ENCODE measurements at regions not wholly inside any gene's neighbourhood (a gene's known extent, or its start where the extent isn't known, plus 50 kb on each side); places are given as distances from the start of the nearest gene placed in this dataset.

DNA sequence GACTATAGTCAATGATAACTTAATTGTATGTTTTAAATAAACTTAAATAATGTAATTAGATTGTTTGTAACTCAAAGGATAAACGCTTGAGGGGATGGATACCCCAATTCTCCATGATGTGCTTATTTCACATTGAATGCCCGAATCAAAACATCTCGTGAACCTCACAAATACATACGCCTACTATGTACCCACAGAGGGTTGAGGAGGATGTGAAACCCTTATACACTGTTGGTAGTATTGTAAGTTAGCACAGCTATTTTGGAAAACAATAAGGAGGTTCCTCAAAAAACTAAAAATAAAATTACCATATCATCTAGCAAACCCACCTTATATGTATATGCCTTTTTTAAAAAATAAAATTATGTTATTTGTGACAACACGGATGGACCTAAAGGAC, 198.6 kb downstream of the MRPL39 start:
- dilution Hi-C loops (cut with MboI; ENCODE audit: extremely low pct_ligation_motif_present, low sequenced_read_pairs) = no loop called here

DNA sequence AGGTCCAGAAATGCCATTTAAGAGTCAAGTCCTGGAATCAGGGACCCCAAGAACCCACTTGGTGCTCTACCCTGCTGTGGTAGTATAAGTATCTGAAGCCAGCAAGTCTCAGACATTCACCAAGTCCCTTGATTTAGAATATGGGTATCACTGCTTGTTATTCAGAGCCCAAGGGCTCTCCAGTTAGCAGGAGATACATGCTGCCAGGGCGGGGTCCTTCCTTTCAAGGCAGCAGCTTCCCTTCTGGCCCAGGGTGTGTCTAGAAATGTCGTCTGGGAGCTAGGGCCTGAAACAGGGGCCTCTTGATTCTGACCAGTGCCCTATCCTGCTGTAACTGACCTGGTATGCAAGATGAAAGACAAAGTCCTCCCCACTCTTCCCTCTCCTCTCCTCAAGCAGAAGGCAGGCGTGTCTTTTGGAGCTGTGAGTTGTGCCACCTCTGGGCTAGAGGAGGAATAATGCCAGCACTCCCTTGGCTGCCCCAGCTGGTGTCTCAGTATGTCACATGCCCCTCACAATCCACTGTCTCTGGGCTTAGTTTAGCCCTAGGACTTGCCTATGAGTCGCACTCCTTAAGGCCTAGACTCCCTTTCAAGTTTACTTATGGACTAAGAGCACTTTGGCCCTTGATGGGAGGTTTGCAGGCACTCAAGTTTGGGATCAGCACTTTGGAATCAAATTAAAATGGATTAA, 200.2 kb downstream of the MRPL39 start:
- H3K79me2 ChIP-seq (ENCODE audit: control insufficient read depth, insufficient read depth, low read length) = no peaks in the 10 kb centered on the region
- no peak for TF ChIP-seq POLR2A (IDR thresholded peaks at IDR 0.05; ENCODE audit: low read depth, low read length)
- TF ChIP-seq POLR2AphosphoS5 (IDR thresholded peaks at IDR 0.05; ENCODE audit: insufficient read depth, low read depth, low read length) = no peak
- TF ChIP-seq, protein P1, sequence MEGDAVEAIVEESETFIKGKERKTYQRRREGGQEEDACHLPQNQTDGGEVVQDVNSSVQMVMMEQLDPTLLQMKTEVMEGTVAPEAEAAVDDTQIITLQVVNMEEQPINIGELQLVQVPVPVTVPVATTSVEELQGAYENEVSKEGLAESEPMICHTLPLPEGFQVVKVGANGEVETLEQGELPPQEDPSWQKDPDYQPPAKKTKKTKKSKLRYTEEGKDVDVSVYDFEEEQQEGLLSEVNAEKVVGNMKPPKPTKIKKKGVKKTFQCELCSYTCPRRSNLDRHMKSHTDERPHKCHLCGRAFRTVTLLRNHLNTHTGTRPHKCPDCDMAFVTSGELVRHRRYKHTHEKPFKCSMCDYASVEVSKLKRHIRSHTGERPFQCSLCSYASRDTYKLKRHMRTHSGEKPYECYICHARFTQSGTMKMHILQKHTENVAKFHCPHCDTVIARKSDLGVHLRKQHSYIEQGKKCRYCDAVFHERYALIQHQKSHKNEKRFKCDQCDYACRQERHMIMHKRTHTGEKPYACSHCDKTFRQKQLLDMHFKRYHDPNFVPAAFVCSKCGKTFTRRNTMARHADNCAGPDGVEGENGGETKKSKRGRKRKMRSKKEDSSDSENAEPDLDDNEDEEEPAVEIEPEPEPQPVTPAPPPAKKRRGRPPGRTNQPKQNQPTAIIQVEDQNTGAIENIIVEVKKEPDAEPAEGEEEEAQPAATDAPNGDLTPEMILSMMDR (IDR thresholded peaks at IDR 0.05; ENCODE audit: extremely low read depth in 1 of 2, insufficient read depth in 1 of 2, low read depth in 1 of 2, low read length in 2 of 2) = no peak
- no peak for TF ChIP-seq EZH2 (IDR thresholded peaks at IDR 0.05; ENCODE audit: borderline replicate concordance, low read depth, low read length, severe bottlenecking)
- TF ChIP-seq FOS (IDR thresholded peaks at IDR 0.05; ENCODE audit: borderline replicate concordance, insufficient read depth, low read length) = no peak
- no peak for TF ChIP-seq GATA2 (IDR thresholded peaks at IDR 0.05; ENCODE audit: insufficient read depth, insufficient read length, low read depth, low read length)
- TF ChIP-seq MYC (IDR thresholded peaks at IDR 0.05; ENCODE audit: low read depth, low read length) = no peak
- TF ChIP-seq, protein P2, sequence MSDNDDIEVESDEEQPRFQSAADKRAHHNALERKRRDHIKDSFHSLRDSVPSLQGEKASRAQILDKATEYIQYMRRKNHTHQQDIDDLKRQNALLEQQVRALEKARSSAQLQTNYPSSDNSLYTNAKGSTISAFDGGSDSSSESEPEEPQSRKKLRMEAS (IDR thresholded peaks at IDR 0.05; ENCODE audit: insufficient read depth, insufficient read length) = no peak
- no peak for TF ChIP-seq JUN (IDR thresholded peaks at IDR 0.05; ENCODE audit: borderline replicate concordance, insufficient read depth, insufficient read length, low read depth)
- ChIA-PET POLR2A (no interaction called here), CTCF (no interaction called here)
- H3K27ac ChIP-seq (ENCODE audit: insufficient read depth, low read depth, low read length) = no peak overlapping the region
- no peaks in the 10 kb centered on the region for H3K4me1 ChIP-seq (ENCODE audit: control insufficient read depth, extremely low read depth, insufficient read depth, low read length)
- DNase-seq (ENCODE audit: low read depth, low spot score) (no peak), FAIRE-seq (no peak)
- intact Hi-C loops (cut with micrococcal nuclease) = no loop called here
- H3K9ac ChIP-seq (replicated peaks; ENCODE audit: extremely low read depth, insufficient read depth, low read length) = no peak overlapping the region
- no peaks in the 10 kb centered on the region for H3K36me3 ChIP-seq (ENCODE audit: control insufficient read depth in 2 of 2, extremely low read depth in 1 of 2, insufficient read depth in 2 of 2, low read length in 2 of 2)
- no peak overlapping the region for H2AFZ ChIP-seq (ENCODE audit: low read depth, low read length)
- no TSS peak for BruUV-seq (replicated peaks)
- H3K27me3 ChIP-seq (ENCODE audit: control insufficient read depth in 2 of 2, insufficient read depth in 2 of 2, low read length in 2 of 2) = no peaks in the 10 kb centered on the region
- H4K20me1 ChIP-seq (replicated peaks; ENCODE audit: control insufficient read depth, extremely low read depth, insufficient read depth, low read length) = no peaks in the 10 kb centered on the region
- no peak overlapping the region for H3K4me3 ChIP-seq (replicated peaks in 1 of 3; ENCODE audit: insufficient read depth in 1 of 3, low read depth in 1 of 3, low read length in 3 of 3)
- H3K9me1 ChIP-seq (replicated peaks; ENCODE audit: control insufficient read depth, extremely low read depth, insufficient read depth, low read length) = no peaks in the 10 kb centered on the region
- H3K4me2 ChIP-seq (ENCODE audit: insufficient read depth, low read length) = no peak overlapping the region
- H3K9me3 ChIP-seq (replicated peaks; ENCODE audit: control insufficient read depth, insufficient read depth, low read length) = no peaks in the 10 kb centered on the region
- dilution Hi-C loops (cut with MboI; ENCODE audit: extremely low pct_ligation_motif_present, low sequenced_read_pairs) = no loop called here

More for the DNA sequence above, 198.6 kb downstream of the MRPL39 start:
- H4K20me1 ChIP-seq (replicated peaks; ENCODE audit: control insufficient read depth, extremely low read depth, insufficient read depth, low read length) = no peaks in the 10 kb centered on the region
- H3K79me2 ChIP-seq (ENCODE audit: control insufficient read depth, insufficient read depth, low read length) = no peaks in the 10 kb centered on the region
- DNase-seq (ENCODE audit: low read depth, low spot score) (no peak), FAIRE-seq (no peak)
- no peak overlapping the region for H3K9ac ChIP-seq (replicated peaks; ENCODE audit: extremely low read depth, insufficient read depth, low read length)
- no TSS peak for BruUV-seq (replicated peaks)
- H2AFZ ChIP-seq (ENCODE audit: low read depth, low read length) = no peak overlapping the region
- H3K9me3 ChIP-seq (replicated peaks; ENCODE audit: control insufficient read depth, insufficient read depth, low read length) = no peaks in the 10 kb centered on the region
- no peak overlapping the region for H3K27ac ChIP-seq (ENCODE audit: insufficient read depth, low read depth, low read length)
- no peak overlapping the region for H3K4me3 ChIP-seq (replicated peaks in 1 of 3; ENCODE audit: insufficient read depth in 1 of 3, low read depth in 1 of 3, low read length in 3 of 3)
- ChIA-PET CTCF (no interaction called here), POLR2A (no interaction called here)
- no peaks in the 10 kb centered on the region for H3K9me1 ChIP-seq (replicated peaks; ENCODE audit: control insufficient read depth, extremely low read depth, insufficient read depth, low read length)
- TF ChIP-seq POLR2AphosphoS5 (IDR thresholded peaks at IDR 0.05; ENCODE audit: insufficient read depth, low read depth, low read length) = no peak
- no peak for TF ChIP-seq JUN (IDR thresholded peaks at IDR 0.05; ENCODE audit: borderline replicate concordance, insufficient read depth, insufficient read length, low read depth)
- no peak for TF ChIP-seq GATA2 (IDR thresholded peaks at IDR 0.05; ENCODE audit: insufficient read depth, insufficient read length, low read depth, low read length)
- TF ChIP-seq POLR2A (IDR thresholded peaks at IDR 0.05; ENCODE audit: low read depth, low read length) = no peak
- intact Hi-C loops (cut with micrococcal nuclease) = no loop called here
- H3K36me3 ChIP-seq (ENCODE audit: control insufficient read depth in 2 of 2, extremely low read depth in 1 of 2, insufficient read depth in 2 of 2, low read length in 2 of 2) = no peaks in the 10 kb centered on the region
- no peaks in the 10 kb centered on the region for H3K4me1 ChIP-seq (ENCODE audit: control insufficient read depth, extremely low read depth, insufficient read depth, low read length)
- no peak overlapping the region for H3K4me2 ChIP-seq (ENCODE audit: insufficient read depth, low read length)
- no peaks in the 10 kb centered on the region for H3K27me3 ChIP-seq (ENCODE audit: control insufficient read depth in 2 of 2, insufficient read depth in 2 of 2, low read length in 2 of 2)

Data from endothelial cell of umbilical vein (primary cell).